BLaER1 treated with 17β-estradiol and CSF1 and Interleukin-3, amounts not matched to agents 10 nM and 100 nM (cell line): ENCODE measurements at regions not wholly inside any gene's neighbourhood (a gene's known extent, or its start where the extent isn't known, plus 50 kb on each side); places are given as distances from the start of the nearest gene placed in this dataset.
A peak's percentile ranks its signal among the peaks of the same experiment; 100 is the strongest.

Experiments
- H3K27ac ChIP-seq, 11 experiments: shearing (Covaris generic); formaldehyde crosslinking; 2 replicates each; pipeline ENCODE4 v1.8.1; 2022
- H3K27me3 ChIP-seq, 11 experiments: shearing (Covaris generic); formaldehyde crosslinking; 2 replicates each; pipeline ENCODE4 v1.8.1; 2022
- H3K36me3 ChIP-seq, 11 experiments: shearing (Covaris generic); formaldehyde crosslinking; 2 replicates each; pipeline ENCODE4 v1.8.1; 2022
- H3K4me1 ChIP-seq, 10 experiments: shearing (Covaris generic); formaldehyde crosslinking; 2 replicates each; pipeline ENCODE4 v1.8.1; 2022
- H3K4me2 ChIP-seq, 11 experiments: shearing (Covaris generic); formaldehyde crosslinking; 2 replicates each; pipeline ENCODE4 v1.8.1; 2022
- H3K4me3 ChIP-seq, 10 experiments: shearing (Covaris generic); formaldehyde crosslinking; 2 replicates each; pipeline ENCODE4 v1.8.1; 2022
- H3K9ac ChIP-seq, 11 experiments: shearing (Covaris generic); formaldehyde crosslinking; 2 replicates each; pipeline ENCODE4 v1.8.1; 2022
- H3K9me3 ChIP-seq, 11 experiments: shearing (Covaris generic); formaldehyde crosslinking; replicated peaks in 1 of 11; 2 replicates each; pipeline ENCODE4 v1.8.1; 2022
- H4K20me1 ChIP-seq, 11 experiments: shearing (Covaris generic); formaldehyde crosslinking; 2 replicates each; pipeline ENCODE4 v1.8.1; 2022
- Cebpa-rat ChIP-seq, 11 experiments: shearing (Covaris generic); IDR thresholded peaks; 2 replicates each; pipeline ENCODE4 v1.8.1; 2022

- H3K4me3 ChIP-seq, result no peak overlapping the region
Measured at GRCh38 chr6:154561750-154562149, 51.3 kb upstream of the CNKSR3 start.

GRCh38 chr6:154565331-154565730, 54.8 kb upstream of the CNKSR3 start:
- no peaks in the 10 kb centered on the region for H3K9me3 ChIP-seq
- H3K9ac ChIP-seq, result no peak overlapping the region
- H3K36me3 ChIP-seq, result no peaks in the 10 kb centered on the region
- no peak overlapping the region for H3K27ac ChIP-seq
- TF ChIP-seq Cebpa-rat (IDR thresholded peaks at IDR 0.05), result no peak
- no peak overlapping the region for H3K4me3 ChIP-seq
- no peak overlapping the region for H3K4me2 ChIP-seq
- no peaks in the 10 kb centered on the region for H4K20me1 ChIP-seq
- no peaks in the 10 kb centered on the region for H3K4me1 ChIP-seq
- no peaks in the 10 kb centered on the region for H3K27me3 ChIP-seq

More at GRCh38 chr6:154561750-154562149, 51.3 kb upstream of the CNKSR3 start:
- Histone ChIP-seq H3K9ac (no peak overlapping the region), H3K27me3 (no peaks in the 10 kb centered on the region), H3K36me3 (no peaks in the 10 kb centered on the region), H3K9me3 (no peaks in the 10 kb centered on the region), H4K20me1 (no peaks in the 10 kb centered on the region), H3K4me2 (no peak overlapping the region), H3K4me1 (no peaks in the 10 kb centered on the region), H3K27ac (no peak overlapping the region)
- TF ChIP-seq Cebpa-rat (IDR thresholded peaks at IDR 0.05), result no peak

DNA sequence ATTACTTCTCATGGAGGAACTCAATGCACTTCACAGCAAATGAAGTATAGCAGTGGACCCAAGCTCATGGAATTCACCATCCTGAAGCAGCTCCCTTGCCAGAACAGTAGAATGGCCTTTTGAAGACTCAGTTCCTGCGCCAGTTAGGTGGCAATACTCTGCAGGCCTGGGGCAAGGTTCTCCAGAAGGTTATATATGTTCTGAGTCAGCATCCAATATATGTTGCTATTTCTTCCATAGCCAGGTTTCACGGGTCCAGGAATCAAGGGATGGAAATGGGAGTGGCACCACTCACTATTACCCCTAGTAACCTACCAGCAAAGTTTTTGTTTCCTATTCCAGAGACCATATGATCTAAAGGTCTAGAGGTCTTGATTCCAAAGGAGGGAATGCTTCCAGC, 56.4 kb upstream of the CNKSR3 start:
- no peak overlapping the region for H3K9ac ChIP-seq
- peaks cover 0 to 2% (median 0%) of the 10 kb centered on the region in 10 experiments; a peak in 1 of 20 replicates for H3K4me1 ChIP-seq
- H3K4me2 ChIP-seq, result no peak overlapping the region
- TF ChIP-seq Cebpa-rat (IDR thresholded peaks at IDR 0.05), result no peak
- no peaks in the 10 kb centered on the region for H3K9me3 ChIP-seq
- H3K36me3 ChIP-seq, result no peaks in the 10 kb centered on the region
- H3K27ac ChIP-seq, result no peak overlapping the region
- H4K20me1 ChIP-seq, result no peaks in the 10 kb centered on the region
- no peaks in the 10 kb centered on the region for H3K27me3 ChIP-seq
- H3K4me3 ChIP-seq, result no peak overlapping the region

DNA sequence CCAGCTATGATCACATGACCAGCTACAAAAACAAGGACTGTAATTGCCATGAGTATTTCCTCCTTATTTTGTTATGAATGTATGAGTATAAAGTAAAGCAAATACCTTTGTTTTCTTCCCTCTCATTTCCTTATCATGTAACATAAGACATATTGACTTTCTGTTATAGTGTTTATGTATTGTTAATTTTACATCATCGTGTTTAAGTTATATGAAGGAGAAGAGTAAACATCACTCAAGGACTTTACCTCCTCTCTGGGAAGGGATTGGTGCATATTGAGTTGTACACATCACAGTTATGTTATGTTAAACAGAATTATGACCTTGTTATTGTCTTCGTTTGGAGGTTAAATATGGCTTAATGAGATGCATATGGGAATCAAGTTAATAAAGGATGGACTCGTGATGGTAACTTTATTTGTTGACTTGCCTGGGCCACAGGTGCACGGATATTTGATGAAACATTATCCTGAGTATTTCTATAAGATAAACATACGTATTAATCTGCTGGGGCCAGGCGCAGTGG, 57.3 kb upstream of the CNKSR3 start:
- Histone ChIP-seq H3K9ac (no peak overlapping the region), H3K27ac (no peak overlapping the region), H3K9me3 (no peaks in the 10 kb centered on the region), H3K36me3 (no peaks in the 10 kb centered on the region), H4K20me1 (no peaks in the 10 kb centered on the region), H3K4me2 (no peak overlapping the region), H3K4me3 (no peak overlapping the region), H3K27me3 (no peaks in the 10 kb centered on the region), H3K4me1 (peaks cover 0 to 11% (median 2%) of the 10 kb centered on the region in 10 experiments; a peak in 5 of 20 replicates)
- TF ChIP-seq Cebpa-rat (IDR thresholded peaks at IDR 0.05), result no peak

DNA sequence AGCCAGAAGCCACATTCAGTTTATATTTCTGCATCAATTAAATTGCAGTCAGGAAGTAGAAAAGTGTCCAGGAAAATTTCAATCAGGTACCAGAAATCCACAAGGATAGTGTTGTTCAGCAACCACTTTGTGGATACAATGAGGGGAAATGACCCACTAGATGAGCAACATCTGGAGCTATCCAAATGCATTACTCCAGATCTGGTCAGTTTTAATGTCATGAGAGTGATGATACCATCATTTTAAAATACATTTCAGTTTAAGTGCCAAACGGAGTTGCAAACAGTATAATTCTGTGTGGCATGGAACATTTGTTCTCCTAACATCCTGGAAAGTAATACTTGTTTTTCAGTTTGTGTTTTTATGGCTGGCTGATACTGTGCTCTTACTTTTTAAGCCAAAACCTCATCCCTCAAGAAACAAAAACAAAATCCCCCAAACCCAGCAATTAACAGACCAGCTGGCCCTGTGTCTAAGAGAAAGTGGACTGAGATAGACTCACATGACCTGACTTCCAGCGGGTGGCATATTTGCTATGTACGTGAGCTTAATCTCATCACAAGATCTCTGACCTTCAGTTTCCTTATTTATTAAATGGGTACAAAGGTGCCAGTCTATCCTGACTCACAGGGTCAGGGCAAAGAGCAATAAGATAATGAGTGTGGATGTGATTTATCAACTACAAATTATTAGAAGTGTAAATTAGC, 58.8 kb upstream of the CNKSR3 start:
- no peak for TF ChIP-seq Cebpa-rat (IDR thresholded peaks at IDR 0.05)
- no peaks in the 10 kb centered on the region for H3K27me3 ChIP-seq
- no peak overlapping the region for H3K27ac ChIP-seq

GRCh38 chr6:154570505-154570904, 60.0 kb upstream of the CNKSR3 start:
- Histone ChIP-seq H3K9me3 (no peaks in the 10 kb centered on the region), H3K27me3 (no peaks in the 10 kb centered on the region), H3K4me1 (peaks cover 0 to 12% (median 2%) of the 10 kb centered on the region in 10 experiments; a peak in 5 of 20 replicates), H3K36me3 (no peaks in the 10 kb centered on the region), H4K20me1 (no peaks in the 10 kb centered on the region), H3K27ac (no peak overlapping the region), H3K9ac (no peak overlapping the region), H3K4me3 (no peak overlapping the region), H3K4me2 (no peak overlapping the region)
- no peak for TF ChIP-seq Cebpa-rat (IDR thresholded peaks at IDR 0.05)

More for the DNA sequence above, 58.8 kb upstream of the CNKSR3 start:
- H3K4me3 ChIP-seq, result no peak overlapping the region
- H3K9me3 ChIP-seq, result no peaks in the 10 kb centered on the region
- H4K20me1 ChIP-seq, result no peaks in the 10 kb centered on the region
- no peaks in the 10 kb centered on the region for H3K36me3 ChIP-seq
- H3K9ac ChIP-seq, result no peak overlapping the region
- H3K4me2 ChIP-seq, result no peak overlapping the region
- H3K4me1 ChIP-seq, result peaks cover 0 to 12% (median 2%) of the 10 kb centered on the region in 10 experiments; a peak in 5 of 20 replicates

GRCh38 chr6:154572556-154572955, 62.1 kb upstream of the CNKSR3 start:
- H3K27me3 ChIP-seq, result no peaks in the 10 kb centered on the region
- peaks cover 0 to 12% (median 2%) of the 10 kb centered on the region in 10 experiments; a peak in 5 of 20 replicates for H3K4me1 ChIP-seq
- H4K20me1 ChIP-seq, result no peaks in the 10 kb centered on the region
- TF ChIP-seq Cebpa-rat (IDR thresholded peaks at IDR 0.05), result 0 out of 22 replicates have a peak, but pooled peaks of 1 of the 11 experiments have one; percentile 26
- no peak overlapping the region for H3K4me3 ChIP-seq
- H3K4me2 ChIP-seq, result peak overlapping the region in 5 of 11 experiments; percentile 1 to 18 (median 10); a peak in 4 of 22 replicates
- H3K36me3 ChIP-seq, result no peaks in the 10 kb centered on the region
- peak overlapping the region in 2 of 11 experiments; percentile 29 to 38; a peak in 2 of 22 replicates for H3K27ac ChIP-seq
- no peak overlapping the region for H3K9ac ChIP-seq
- no peaks in the 10 kb centered on the region for H3K9me3 ChIP-seq

- no peak for TF ChIP-seq Cebpa-rat (IDR thresholded peaks at IDR 0.05)
- H3K4me2 ChIP-seq, result peak overlapping the region in 1 of 11 experiments; percentile 8; a peak in 1 of 22 replicates
Measured at GRCh38 chr6:154578004-154578559, 67.6 kb upstream of the CNKSR3 start.

GRCh38 chr6:154579046-154579445, 68.6 kb upstream of the CNKSR3 start:
- Histone ChIP-seq H4K20me1 (no peaks in the 10 kb centered on the region), H3K4me2 (no peak overlapping the region), H3K36me3 (no peaks in the 10 kb centered on the region), H3K4me3 (no peak overlapping the region), H3K9me3 (peaks cover 4 to 23% (median 13%) of the 10 kb centered on the region in 11 experiments; a peak in 17 of 22 replicates), H3K9ac (no peak overlapping the region), H3K4me1 (peaks cover 0 to 6% (median 0%) of the 10 kb centered on the region in 10 experiments; a peak in 1 of 20 replicates), H3K27me3 (no peaks in the 10 kb centered on the region), H3K27ac (no peak overlapping the region)
- TF ChIP-seq Cebpa-rat (IDR thresholded peaks at IDR 0.05), result no peak

More at GRCh38 chr6:154578004-154578559, 67.6 kb upstream of the CNKSR3 start:
- H3K4me1 ChIP-seq, result peaks cover 0 to 6% (median 0%) of the 10 kb centered on the region in 10 experiments; a peak in 1 of 20 replicates
- H3K27ac ChIP-seq, result no peak overlapping the region
- H3K36me3 ChIP-seq, result no peaks in the 10 kb centered on the region
- H3K4me3 ChIP-seq, result no peak overlapping the region
- H3K27me3 ChIP-seq, result no peaks in the 10 kb centered on the region
- H4K20me1 ChIP-seq, result no peaks in the 10 kb centered on the region
- peaks cover 4 to 23% (median 13%) of the 10 kb centered on the region in 11 experiments; a peak in 17 of 22 replicates for H3K9me3 ChIP-seq
- H3K9ac ChIP-seq, result no peak overlapping the region
